Activated CD8-positive, alpha-beta T cell treated with anti-CD3 and anti-CD28 coated beads for 36 hours (primary cell): ENCODE measurements at regions not wholly inside any gene's neighbourhood (a gene's known extent, or its start where the extent isn't known, plus 50 kb on each side); places are given as distances from the start of the nearest gene placed in this dataset.

Experiments
- ATAC-seq: fragments of 200-7000 bp; cut with Tn5 transposase; one replicate; pipeline ENCODE4 v1.10.0; 2021; ENCODE audit warnings: mild to moderate bottlenecking, moderate library complexity
- CTCF ChIA-PET: fragments of 350-600 bp; sonication (Branson Sonifier 250); formaldehyde crosslinking; loops from one replicate; lab custom pipeline; 2021; ENCODE audit warnings: antibody characterized with exemption; lab: Charles Lee
- POLR2A ChIA-PET: fragments of 350-600 bp; sonication (Branson Sonifier 250); formaldehyde crosslinking; loops from one replicate; lab custom pipeline; 2021; ENCODE audit warnings: antibody characterized with exemption; lab: Charles Lee
- DNase-seq: peaks from one replicate; pipeline ENCODE4 v3.0.0-alpha.2; 2020
- H3K27ac Mint-ChIP-seq: one replicate; pipeline ENCODE4 v1.8.0; 2021; ENCODE audit warnings: mild to moderate bottlenecking, mixed read lengths
- H3K27me3 Mint-ChIP-seq: one replicate; pipeline ENCODE4 v1.8.0; 2021; ENCODE audit warnings: mixed read lengths
- H3K36me3 Mint-ChIP-seq: one replicate; pipeline ENCODE4 v1.8.0; 2021; ENCODE audit warnings: low read depth, mixed read lengths
- H3K4me1 Mint-ChIP-seq: one replicate; pipeline ENCODE4 v1.8.0; 2021; ENCODE audit warnings: low read depth, mixed read lengths
- H3K4me3 Mint-ChIP-seq: one replicate; pipeline ENCODE4 v1.8.0; 2021; ENCODE audit warnings: mild to moderate bottlenecking, moderate library complexity, mixed read lengths
- H3K9me3 Mint-ChIP-seq: one replicate; pipeline ENCODE4 v1.8.0; 2021; ENCODE audit warnings: mixed read lengths
- intact Hi-C: fragments of 100-400 bp; cut with micrococcal nuclease; formaldehyde crosslinking; loops from one replicate; pipeline ENCODE4 v1.10.0; 2022
- TF ChIP-seq, protein P1 (sequence below): fragments of 200-600 bp; IDR thresholded peaks from one replicate; pipeline ENCODE4 v1.8.0; 2022; ENCODE audit warnings: antibody characterized with exemption, mild to moderate bottlenecking

DNA sequence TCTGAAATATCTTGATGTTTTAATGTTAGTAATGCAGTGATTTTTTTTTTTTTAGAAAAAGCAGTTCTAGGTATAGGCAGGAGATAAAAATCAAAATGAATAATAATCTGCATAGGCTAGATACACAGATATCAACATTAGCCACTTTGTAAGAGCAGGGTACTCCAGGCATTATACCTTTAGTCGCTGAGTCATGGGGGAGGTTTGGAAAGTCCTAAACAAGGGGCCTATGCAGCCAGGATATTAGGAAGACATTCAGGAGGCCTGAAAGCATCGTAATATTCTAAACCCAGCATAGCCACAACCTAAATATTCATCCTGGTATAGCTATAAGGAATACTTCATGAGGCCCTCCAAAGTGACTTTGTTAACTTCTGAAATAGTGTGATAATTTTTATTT is 258.1 kb upstream of the NECTIN3 start:
- ChIA-PET POLR2A (no interaction called here), CTCF (no interaction called here)
- Mint-ChIP-seq H3K4me3 (no peak overlapping the region), H3K27me3 (peaks cover 23% of the 10 kb centered on the region), H3K36me3 (no peaks in the 10 kb centered on the region), H3K27ac (no peak overlapping the region), H3K4me1 (peaks cover 14% of the 10 kb centered on the region), H3K9me3 (no peaks in the 10 kb centered on the region)
- DNase-seq (no peak), ATAC-seq (no peak)
- intact Hi-C loops: loop anchor here (10.0 kb wide), 1 partner anchor 421 kb away; no protein-coding TSS in a partner anchor
- TF ChIP-seq, protein P1, sequence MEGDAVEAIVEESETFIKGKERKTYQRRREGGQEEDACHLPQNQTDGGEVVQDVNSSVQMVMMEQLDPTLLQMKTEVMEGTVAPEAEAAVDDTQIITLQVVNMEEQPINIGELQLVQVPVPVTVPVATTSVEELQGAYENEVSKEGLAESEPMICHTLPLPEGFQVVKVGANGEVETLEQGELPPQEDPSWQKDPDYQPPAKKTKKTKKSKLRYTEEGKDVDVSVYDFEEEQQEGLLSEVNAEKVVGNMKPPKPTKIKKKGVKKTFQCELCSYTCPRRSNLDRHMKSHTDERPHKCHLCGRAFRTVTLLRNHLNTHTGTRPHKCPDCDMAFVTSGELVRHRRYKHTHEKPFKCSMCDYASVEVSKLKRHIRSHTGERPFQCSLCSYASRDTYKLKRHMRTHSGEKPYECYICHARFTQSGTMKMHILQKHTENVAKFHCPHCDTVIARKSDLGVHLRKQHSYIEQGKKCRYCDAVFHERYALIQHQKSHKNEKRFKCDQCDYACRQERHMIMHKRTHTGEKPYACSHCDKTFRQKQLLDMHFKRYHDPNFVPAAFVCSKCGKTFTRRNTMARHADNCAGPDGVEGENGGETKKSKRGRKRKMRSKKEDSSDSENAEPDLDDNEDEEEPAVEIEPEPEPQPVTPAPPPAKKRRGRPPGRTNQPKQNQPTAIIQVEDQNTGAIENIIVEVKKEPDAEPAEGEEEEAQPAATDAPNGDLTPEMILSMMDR: no peak

DNA sequence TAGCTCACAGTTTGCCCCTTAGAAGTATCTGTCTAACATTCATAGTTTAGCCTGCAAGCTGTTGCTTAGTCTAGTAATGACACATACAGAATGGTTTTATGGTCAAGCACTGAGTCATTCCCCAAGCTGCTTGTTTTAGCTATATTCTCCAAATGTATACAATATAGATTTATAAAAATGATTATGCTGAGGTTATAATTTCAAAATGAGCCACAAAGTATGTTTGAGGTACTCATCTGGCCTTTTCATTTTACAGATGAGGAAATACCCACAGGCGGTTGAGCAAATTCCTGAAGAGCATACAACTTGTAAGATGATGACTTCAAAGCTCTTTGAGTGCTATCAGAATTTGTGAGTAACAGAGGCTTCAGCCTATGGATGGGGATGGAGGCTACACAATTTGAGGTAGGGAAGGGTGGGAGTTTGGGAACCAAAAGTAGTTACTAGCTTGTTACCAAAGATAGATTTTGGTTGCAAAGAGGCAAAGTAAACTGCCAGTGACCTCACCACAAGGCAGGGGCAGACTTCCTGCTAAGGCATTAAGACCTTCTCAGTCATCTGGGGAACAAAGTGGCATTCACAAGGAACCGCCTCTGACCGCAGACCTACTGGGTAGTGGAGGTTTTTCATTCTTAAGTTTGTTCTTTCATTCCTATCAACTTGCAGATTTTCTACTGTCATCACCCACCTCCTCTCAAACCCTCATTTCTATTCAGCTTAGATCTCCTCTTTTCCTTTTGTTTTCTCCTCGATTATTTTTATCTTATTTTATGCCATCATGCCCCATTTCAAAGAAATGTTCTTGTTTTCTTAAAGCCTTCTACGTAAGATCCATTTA is 257.2 kb upstream of the NECTIN3 start:
- TF ChIP-seq, protein P1: no peak
- ATAC-seq (peak; percentile 86), DNase-seq (peak; percentile 76)
- CTCF ChIA-PET: interaction anchor here (1.1 kb wide), 1 partner anchor 802 kb away, joined by 3 read pairs; no protein-coding TSS in a partner anchor
- H3K4me1 Mint-ChIP-seq: peaks cover 14% of the 10 kb centered on the region
- H3K9me3 Mint-ChIP-seq: no peaks in the 10 kb centered on the region
- peak overlapping the region; percentile 80 for H3K27ac Mint-ChIP-seq
- H3K27me3 Mint-ChIP-seq: peaks cover 23% of the 10 kb centered on the region
- H3K4me3 Mint-ChIP-seq: peak overlapping the region; percentile 27
- H3K36me3 Mint-ChIP-seq: no peaks in the 10 kb centered on the region
- POLR2A ChIA-PET: no interaction called here
- intact Hi-C loops: loop anchor here (10.0 kb wide), 1 partner anchor 420 kb away; no protein-coding TSS in a partner anchor

DNA sequence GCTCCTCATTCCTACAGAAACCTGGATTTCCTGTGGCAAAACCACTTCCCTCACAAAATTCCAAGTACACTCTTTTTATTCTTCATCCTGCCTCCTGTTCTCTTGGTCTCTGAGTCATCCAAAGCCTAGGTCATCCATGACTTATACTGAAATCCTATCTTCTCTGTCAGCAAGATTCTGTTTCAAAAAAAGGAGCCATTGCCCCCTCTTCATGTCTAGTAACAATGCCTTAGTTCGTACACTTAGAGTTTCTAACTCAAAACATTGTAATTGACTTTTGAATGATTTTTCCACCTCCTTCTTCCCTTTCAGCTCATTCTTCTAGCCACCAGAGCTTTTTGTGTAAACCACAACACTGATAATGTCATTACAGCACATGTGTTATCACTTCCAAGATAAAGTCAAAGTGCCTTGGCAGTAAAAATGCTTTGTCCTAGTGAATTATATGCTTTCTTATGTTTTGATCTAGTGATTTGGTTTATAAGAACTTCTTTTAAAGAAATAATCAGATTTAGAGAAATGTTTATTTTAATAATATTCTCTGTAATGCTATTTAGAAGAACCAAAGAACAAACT is 256.5 kb upstream of the NECTIN3 start:
- peak overlapping the region; percentile 27 for H3K4me3 Mint-ChIP-seq
- no peak for DNase-seq

DNA sequence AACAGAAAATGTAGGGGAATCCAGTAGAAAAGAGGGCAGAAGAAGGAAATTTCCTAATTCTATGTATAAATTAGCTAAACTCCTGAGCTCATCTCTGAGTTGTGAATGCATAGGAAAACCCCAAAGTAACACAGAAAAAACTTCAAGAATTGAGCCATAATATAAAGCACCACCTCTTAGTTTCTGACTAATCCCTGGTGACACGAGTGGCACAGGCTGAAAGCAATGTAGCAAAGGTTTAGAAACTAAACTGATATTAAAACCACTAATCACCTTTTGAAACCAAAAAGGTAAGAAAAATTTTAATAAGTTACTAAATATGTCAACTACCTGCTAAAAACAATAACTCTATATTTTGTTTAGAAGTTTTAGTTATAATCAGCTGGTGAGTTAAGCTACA is 255.6 kb upstream of the NECTIN3 start:
- ChIA-PET CTCF (no interaction called here), POLR2A (no interaction called here)
- Mint-ChIP-seq H3K27ac (no peak overlapping the region), H3K9me3 (no peaks in the 10 kb centered on the region), H3K27me3 (peaks cover 20% of the 10 kb centered on the region), H3K4me3 (no peak overlapping the region), H3K4me1 (peaks cover 14% of the 10 kb centered on the region), H3K36me3 (no peaks in the 10 kb centered on the region)
- intact Hi-C loops: loop anchor here (10.0 kb wide), 1 partner anchor 419 kb away; no protein-coding TSS in a partner anchor
- no peak for ATAC-seq
- DNase-seq: no peak
- TF ChIP-seq, protein P1: no peak

More for the DNA sequence above, 256.5 kb upstream of the NECTIN3 start:
- Mint-ChIP-seq H3K9me3 (no peaks in the 10 kb centered on the region), H3K27me3 (peaks cover 23% of the 10 kb centered on the region), H3K4me1 (peaks cover 14% of the 10 kb centered on the region), H3K27ac (peak overlapping the region; percentile 80), H3K36me3 (no peaks in the 10 kb centered on the region)
- POLR2A ChIA-PET: no interaction called here
- CTCF ChIA-PET: interaction anchor here (1.1 kb wide), 1 partner anchor 801 kb away, joined by 3 read pairs; no protein-coding TSS in a partner anchor
- TF ChIP-seq, protein P1: no peak
- intact Hi-C loops: loop anchor here (10.0 kb wide), 1 partner anchor 420 kb away; no protein-coding TSS in a partner anchor
- no peak for ATAC-seq

DNA sequence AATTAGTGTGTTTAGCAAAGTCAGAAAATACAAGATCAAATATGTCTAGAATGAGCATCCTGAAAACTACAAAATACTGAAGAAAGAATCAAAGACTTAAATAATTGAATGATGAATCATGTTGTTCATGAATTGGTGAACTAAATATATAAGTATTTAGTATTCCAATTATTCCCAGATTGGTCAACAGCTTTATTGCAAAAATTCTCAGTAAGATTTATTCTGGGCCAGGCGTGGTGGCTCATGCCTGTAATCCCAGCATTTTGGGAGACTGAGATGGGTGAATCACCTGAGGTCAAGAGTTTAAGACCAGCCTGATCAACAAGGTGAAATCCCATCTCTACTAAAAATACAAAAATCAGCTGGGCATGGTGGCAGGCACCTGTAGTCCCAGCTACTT is 250.0 kb upstream of the NECTIN3 start:
- ATAC-seq (no peak), DNase-seq (no peak)
- Mint-ChIP-seq H3K36me3 (no peaks in the 10 kb centered on the region), H3K27me3 (peaks cover 6% of the 10 kb centered on the region), H3K4me3 (no peak overlapping the region), H3K27ac (no peak overlapping the region), H3K4me1 (no peaks in the 10 kb centered on the region), H3K9me3 (no peaks in the 10 kb centered on the region)
- intact Hi-C loops: no loop called here
- POLR2A ChIA-PET: no interaction called here
- TF ChIP-seq, protein P1: no peak
- CTCF ChIA-PET: no interaction called here
